SIG-M5 treated with dmso at 0.1 percent for 504 hours (cell line): ENCODE measurements at regions not wholly inside any gene's neighbourhood (a gene's known extent, or its start where the extent isn't known, plus 50 kb on each side); places are given as distances from the start of the nearest gene placed in this dataset.
"Not testable (repeated sequence)": the region's sequence is repeated elsewhere in the genome, so short reads cannot be mapped to it uniquely, and the experiment has no call there.

Experiments used
- DNase-seq: peaks from one replicate; lab custom pipeline; 2025; ENCODE audit not compliant: unreplicated experiment; lab: John Stamatoyannopoulos, UW

- DNase-seq: no peak
Observed at GRCh38 chr2:21194147-21194546, 70.4 kb downstream of the TDRD15 start.

- no peak for DNase-seq
Observed at GRCh38 chr2:21194858-21195271, 71.1 kb downstream of the TDRD15 start.

DNA sequence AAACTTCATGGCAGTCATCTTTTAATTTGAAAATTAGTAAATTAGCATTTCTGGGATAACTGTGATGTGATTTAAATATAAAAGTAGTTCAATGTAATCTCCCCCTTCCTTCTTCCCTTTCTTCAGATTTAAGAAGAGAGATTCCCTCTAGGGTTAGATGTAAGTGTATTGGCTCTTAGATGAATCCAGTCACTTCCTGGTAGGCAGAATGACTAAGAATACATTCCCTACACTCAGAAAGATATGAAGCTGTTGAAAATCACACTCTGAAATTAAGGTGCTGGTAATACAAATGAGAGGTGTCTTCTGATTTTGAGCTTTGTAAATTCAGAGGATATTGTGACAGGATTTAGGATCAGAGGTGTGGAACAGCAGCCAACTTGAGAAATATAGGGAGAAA, 71.6 kb downstream of the TDRD15 start:
- DNase-seq: no peak

DNA sequence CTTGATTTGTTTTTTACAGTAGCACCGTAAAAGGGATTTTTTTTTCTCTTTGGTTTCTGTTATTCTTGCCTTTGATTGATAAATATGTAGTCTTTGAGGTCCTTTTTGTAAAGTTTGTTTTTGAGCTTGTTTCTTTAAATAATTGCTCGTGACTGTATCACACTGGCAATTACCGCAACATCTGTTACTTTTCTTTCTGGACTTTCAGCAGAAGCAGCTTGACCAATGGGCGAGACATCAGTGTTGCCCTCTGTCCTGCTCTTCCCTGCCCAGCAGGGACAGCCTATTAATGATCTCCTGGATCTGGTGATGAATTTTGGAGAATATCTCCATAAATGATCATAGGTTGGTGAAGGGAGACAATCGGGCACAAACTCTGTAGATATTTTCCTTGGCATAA, 74.9 kb downstream of the TDRD15 start:
- DNase-seq: no peak

DNA sequence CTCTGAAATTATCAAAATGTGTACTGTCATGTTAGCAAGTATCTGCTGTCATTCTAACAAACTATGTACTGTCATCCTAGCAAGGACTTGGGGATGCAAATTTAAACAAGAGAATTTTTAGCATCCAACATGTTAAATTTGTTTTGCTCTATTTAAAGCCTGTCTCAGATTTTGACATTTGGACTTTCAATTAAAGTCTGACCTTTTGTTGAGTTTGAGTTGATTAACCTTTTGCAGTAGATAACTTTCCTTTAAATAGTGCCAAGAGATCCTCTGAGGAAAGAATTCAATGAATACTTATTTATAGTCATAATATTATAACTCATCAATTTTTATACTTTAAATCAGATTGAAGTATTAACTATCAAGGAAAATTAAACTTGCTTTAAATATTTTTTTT, 80.2 kb downstream of the TDRD15 start:
- no peak for DNase-seq

- not testable (repeated sequence) for DNase-seq
Observed at GRCh38 chr2:21214085-21214484, 90.3 kb downstream of the TDRD15 start.

GRCh38 chr2:21217442-21217841, 93.7 kb downstream of the TDRD15 start:
- no peak for DNase-seq

DNA sequence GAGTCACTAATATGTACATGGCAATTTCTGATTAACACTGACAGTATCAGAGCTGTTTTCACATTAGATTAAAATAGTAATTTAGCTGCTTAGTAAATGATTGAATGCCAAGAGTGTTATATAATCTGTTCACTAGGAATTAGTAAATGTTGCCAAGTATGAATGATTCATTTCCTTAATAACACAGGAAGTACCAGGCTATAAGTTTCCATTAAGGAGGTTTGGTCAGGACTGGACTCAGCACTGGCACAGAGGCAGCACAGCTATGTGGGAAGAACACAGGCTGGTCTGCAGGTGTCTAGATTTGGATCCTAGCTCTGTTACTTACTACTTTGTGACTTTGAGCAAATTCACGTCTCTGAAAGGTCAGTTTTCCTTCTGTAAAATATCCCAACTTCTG, 97.2 kb downstream of the TDRD15 start:
- no peak for DNase-seq

GRCh38 chr2:21223618-21224017, 99.8 kb downstream of the TDRD15 start:
- no peak for DNase-seq

DNA sequence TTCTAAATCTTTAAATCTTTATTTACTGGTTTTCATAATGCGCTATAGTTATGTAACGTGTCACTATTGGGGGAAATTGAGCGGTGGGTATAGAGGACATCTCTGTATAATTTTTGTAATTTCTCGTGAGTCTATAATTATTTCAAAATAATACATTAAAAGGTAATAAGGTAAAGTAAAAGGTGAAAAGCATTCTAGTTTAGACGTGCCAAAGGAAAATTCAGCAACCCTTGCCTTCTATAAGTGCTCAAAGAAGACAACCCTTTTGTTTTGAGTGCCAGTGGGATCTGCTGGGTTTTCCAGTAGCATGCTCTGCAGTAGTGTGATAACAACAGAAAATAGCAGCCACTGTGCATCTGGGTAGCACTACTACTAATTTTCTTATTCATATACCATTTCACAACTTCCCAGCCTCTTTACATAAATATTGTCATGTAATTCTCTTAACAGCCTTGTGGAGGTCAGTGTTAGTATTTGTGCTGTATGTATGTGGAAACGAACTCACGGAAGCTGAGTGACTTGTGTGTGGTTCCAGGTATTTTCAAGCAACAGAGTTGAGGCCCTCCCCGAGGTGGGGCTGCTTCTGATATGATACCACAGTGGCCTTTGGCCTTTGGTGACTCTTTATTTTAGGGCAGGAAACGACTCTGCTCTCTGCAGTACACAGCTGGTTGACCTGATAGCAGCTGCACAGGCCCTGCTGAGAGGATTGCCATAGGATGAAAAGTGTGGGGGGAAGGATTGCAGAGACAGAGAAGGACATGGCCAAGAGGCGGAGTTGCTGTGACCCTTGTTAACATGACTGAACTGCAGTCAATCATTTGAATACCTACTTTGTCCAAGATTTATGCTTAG, 104.5 kb downstream of the TDRD15 start:
- DNase-seq: no peak

GRCh38 chr2:21229302-21229701, 105.5 kb downstream of the TDRD15 start:
- DNase-seq: no peak

DNA sequence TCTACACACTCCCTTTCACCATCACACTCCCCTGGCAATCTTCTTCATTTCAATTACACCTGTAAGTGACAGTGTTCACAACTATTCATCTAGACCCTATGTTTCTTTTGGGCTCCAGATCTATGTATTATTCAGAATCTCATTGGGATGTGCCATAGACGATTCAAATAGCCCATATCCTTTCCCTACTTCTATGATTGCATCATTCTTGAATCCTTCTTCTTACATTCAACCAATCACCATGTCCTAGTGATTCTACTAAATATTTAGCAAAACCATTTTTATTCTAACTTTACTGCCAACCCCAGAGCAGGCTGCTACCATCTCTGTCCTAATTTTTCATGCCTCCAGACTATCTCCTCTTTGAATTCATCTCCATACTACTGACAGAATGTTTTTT, 106.4 kb downstream of the TDRD15 start:
- no peak for DNase-seq

- peak; percentile 52 for DNase-seq
Observed at GRCh38 chr2:21231985-21232384, 108.2 kb downstream of the TDRD15 start.

GRCh38 chr2:21233194-21233593, 109.4 kb downstream of the TDRD15 start:
- DNase-seq: no peak

DNA sequence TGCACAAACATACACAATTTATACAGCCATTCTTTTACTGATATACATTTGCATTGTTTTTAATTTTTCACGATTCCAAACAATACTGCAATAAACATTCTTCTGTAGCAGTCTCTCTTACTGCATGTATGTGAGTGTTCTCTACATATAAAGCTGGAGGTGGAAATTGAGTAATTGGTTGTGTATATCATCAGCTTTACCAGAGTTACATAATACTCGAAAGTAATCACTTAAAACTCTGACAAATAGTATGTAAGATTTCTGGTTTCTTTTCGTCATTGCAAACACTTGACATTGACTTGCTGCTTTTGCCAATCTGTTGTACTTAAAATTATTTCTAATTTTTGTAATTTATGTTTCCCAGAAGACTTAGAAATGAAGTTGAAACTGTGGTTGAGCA, 110.2 kb downstream of the TDRD15 start:
- DNase-seq: no peak

GRCh38 chr2:21234464-21235120, 110.8 kb downstream of the TDRD15 start:
- no peak for DNase-seq

DNA sequence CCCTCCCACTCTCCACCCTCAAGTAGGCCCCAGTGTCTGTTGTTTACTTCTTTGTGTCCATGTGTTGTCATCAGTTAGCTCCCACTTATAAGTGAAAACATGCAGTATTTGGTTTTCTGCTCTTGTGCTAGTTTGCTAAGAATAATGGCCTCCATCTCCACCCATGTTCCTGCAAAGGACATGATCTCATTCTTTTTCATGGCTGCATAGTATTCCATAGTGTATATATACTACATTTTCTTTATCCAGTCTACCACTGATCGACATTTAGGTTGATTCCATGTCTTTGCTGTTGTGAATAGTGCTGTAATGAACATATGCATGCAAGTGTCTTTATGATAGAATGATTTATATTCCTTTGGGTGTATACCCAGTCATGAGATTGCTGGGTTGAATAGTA, 116.0 kb downstream of the TDRD15 start:
- not testable (repeated sequence) for DNase-seq

DNA sequence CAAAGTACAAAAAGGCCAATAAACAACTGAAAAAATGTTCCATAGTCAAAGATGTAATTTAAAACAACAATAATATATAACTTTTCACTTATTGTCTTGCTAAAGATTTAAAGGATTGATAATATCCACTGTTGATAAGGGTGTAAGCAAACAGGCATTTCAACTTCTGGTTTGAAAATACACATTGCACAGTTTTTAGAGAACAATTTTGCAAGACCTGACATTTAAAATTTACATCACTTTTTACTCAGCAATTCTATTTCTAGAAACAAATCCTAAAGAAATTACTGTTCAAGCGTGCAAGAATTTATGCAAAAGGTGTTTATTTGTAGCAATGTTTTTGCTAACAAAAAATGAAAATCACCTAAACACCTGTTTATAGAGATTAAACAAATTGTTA, 120.4 kb downstream of the TDRD15 start:
- DNase-seq: no peak

- DNase-seq: no peak
Observed at GRCh38 chr2:21245565-21245964, 121.8 kb downstream of the TDRD15 start.

GRCh38 chr2:21249367-21249766, 125.6 kb downstream of the TDRD15 start:
- no peak for DNase-seq

DNA sequence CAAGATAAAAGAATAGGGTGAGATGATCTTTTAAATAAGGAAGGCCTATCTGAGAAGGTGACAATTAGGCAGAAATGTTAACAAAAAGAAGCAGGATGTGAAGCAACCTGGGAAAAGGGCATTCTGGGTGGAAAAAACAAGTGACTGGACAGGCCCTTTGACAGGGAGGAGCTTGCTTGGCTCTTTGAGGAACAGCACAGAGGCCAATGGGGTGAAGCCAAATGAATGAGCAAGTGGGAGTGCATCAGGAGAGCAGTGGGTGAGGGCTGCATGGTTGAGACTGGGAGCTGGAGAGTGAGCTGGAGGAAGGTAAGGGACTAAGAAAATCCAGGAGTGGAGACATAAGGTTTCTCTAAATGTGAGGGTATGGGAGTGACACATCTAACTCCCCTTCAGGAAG, 126.9 kb downstream of the TDRD15 start:
- peak; percentile 5 for DNase-seq

DNA sequence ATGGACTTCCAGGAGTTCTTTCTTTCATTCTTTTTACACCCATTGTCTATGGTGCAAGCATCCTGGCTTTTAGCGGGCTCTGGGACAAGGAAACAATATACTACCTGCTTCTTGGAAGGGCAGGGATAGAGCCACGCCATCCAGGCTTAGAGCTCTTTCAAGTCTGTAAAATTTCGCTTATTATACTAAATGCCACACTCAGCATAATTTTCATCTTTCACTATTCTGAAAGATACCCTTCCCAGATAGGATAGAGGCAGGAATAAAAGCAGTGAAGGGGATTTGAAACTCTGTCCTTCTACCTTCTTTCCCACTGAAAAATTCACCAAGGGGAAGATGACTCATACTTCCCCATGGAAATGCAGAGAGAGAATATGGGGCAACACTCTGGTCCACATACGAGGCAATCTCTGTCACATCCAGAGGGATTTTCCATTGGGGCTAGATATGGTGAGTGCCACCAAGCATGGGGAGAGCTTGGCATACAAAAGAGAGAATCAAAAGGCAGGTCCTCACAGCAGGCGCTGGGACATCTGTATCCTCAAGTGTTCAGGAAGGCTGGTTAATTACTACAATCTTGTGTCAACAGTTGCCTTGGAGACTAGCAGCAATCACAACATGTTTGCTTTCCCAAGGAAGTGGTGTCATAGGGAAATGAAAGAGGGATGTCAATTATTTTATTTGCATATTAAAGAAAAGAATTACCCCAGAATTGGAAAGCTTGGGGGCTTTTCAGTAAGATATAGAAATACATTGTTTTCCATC, 127.6 kb downstream of the TDRD15 start:
- no peak for DNase-seq
